GM12878 (cell line): ENCODE measurements at regions not wholly inside any gene's neighbourhood (a gene's known extent, or its start where the extent isn't known, plus 50 kb on each side); places are given as distances from the start of the nearest gene placed in this dataset.

Experiments used
- ATAC-seq: fragments of 200-7000 bp; cut with Tn5 transposase; 3 replicates; pipeline ENCODE4 v1.9.1; 2020; ENCODE audit warnings: mild to moderate bottlenecking, moderate library complexity
- BruUV-seq: library from RNA; stranded (reverse); fragments of 400-500 nt; replicated peaks from 2 replicates; lab custom pipeline; 2021; lab: Mats Ljungman, UMichigan
- CTCF ChIA-PET: fragments of 300-600 bp; sonication (Branson Sonifier 250); formaldehyde crosslinking; extraction: SDS; loops from one replicate; lab custom pipeline; 2021; ENCODE audit warnings: inconsistent platforms; lab: Yijun Ruan, JAX
- POLR2A ChIA-PET: fragments of 350-600 bp; formaldehyde crosslinking; extraction: SDS; loops from one replicate; lab custom pipeline; 2021; ENCODE audit warnings: inconsistent platforms; lab: Charles Lee
- RAD21 ChIA-PET: fragments of 300-600 bp; sonication (Branson Sonifier 250); formaldehyde crosslinking; loops from one replicate; lab custom pipeline; 2023; ENCODE audit warnings: antibody characterized with exemption; ENCODE audit not compliant: unreplicated experiment; lab: Charles Lee
- SMC1A ChIA-PET: fragments of 300-600 bp; sonication (Branson Sonifier 250); formaldehyde crosslinking; loops from one replicate; lab custom pipeline; 2023; ENCODE audit not compliant: unreplicated experiment, uncharacterized antibody; lab: Charles Lee
- DNase-seq: peaks from one replicate; pipeline ENCODE4 v3.0.0-alpha.2; 2011; ENCODE audit warnings: low read depth, low spot score
- FAIRE-seq: peaks from 3 replicates; lab custom pipeline; 2011; peaks lifted over from hg19 to GRCh38; lab: Jason Lieb, UNC
- H2AFZ ChIP-seq: 2 replicates; pipeline ENCODE4 v1.6.0; 2011; ENCODE audit warnings: low read depth, low read length, control low read depth; ENCODE audit not compliant: control insufficient read depth
- H3K27ac ChIP-seq: 2 replicates; pipeline ENCODE4 v1.5.1; 2011; ENCODE audit warnings: control low read depth; ENCODE audit not compliant: control insufficient read depth, insufficient read depth
- H3K27me3 ChIP-seq, 2 experiments: replicated peaks in 1 of 2; 2 replicates each; pipeline versions ENCODE4 v1.6.0 to v1.6.1; 2011; ENCODE audit warnings: low read length in 1 of 2; ENCODE audit not compliant: control insufficient read depth in 2 of 2, insufficient read depth in 2 of 2
- H3K36me3 ChIP-seq, 2 experiments: 2 replicates each; pipeline ENCODE4 v1.5.1; 2011; ENCODE audit warnings: low read length in 1 of 2; ENCODE audit not compliant: control insufficient read depth in 2 of 2, insufficient read depth in 2 of 2
- H3K4me1 ChIP-seq: 2 replicates; pipeline ENCODE4 v1.6.1; 2011; ENCODE audit warnings: mild to moderate bottlenecking, low read length, moderate library complexity, mixed read lengths; ENCODE audit not compliant: control insufficient read depth, insufficient read depth
- H3K4me2 ChIP-seq: 2 replicates; pipeline ENCODE4 v1.6.0; 2011; ENCODE audit warnings: control low read depth; ENCODE audit not compliant: control insufficient read depth, insufficient read depth
- H3K4me3 ChIP-seq: fragments of 200-600 bp; sonication (generic); 2 replicates; pipeline ENCODE4 v1.5.1; 2016
- H3K79me2 ChIP-seq: 2 replicates; pipeline ENCODE4 v1.6.0; 2011; ENCODE audit warnings: low read length; ENCODE audit not compliant: control insufficient read depth, insufficient read depth
- H3K9ac ChIP-seq: 2 replicates; pipeline ENCODE4 v1.8.0; 2011; ENCODE audit warnings: low read length, control low read depth, mixed read lengths; ENCODE audit not compliant: control insufficient read depth, insufficient read depth
- H3K9me3 ChIP-seq: replicated peaks from 3 replicates; pipeline ENCODE4 v1.5.1; 2011; ENCODE audit warnings: mild to moderate bottlenecking, low read length; ENCODE audit not compliant: control insufficient read depth, insufficient read depth
- H4K20me1 ChIP-seq: 2 replicates; pipeline ENCODE4 v1.6.0; 2011; ENCODE audit not compliant: control insufficient read depth, insufficient read depth
- CEBPB ChIP-seq, 2 experiments: fragments of 150-350 bp in 1 of 2; IDR thresholded peaks; 2 replicates each; pipeline ENCODE4 v1.6.1; 2012 to 2014; ENCODE audit warnings: low read depth in 2 of 2, low read length in 2 of 2, borderline replicate concordance in 1 of 2, inconsistent platforms in 1 of 2
- EGR1 ChIP-seq, 2 experiments: IDR thresholded peaks; 1 replicate in 1 of 2; 2 replicates in 1 of 2; pipeline ENCODE4 v1.6.1; 2011 to 2012; ENCODE audit warnings: low read depth in 2 of 2, low read length in 2 of 2, borderline replicate concordance in 1 of 2, mild to moderate bottlenecking in 1 of 2, moderate library complexity in 1 of 2
- EZH2 ChIP-seq: IDR thresholded peaks from 2 replicates; pipeline ENCODE4 v1.6.1; 2012; ENCODE audit warnings: low read depth, mild to moderate bottlenecking, control low read depth, inconsistent platforms, low read length, borderline replicate concordance; ENCODE audit not compliant: control insufficient read depth
- HDAC6 ChIP-seq: fragments of 200-600 bp; sonication (generic); IDR thresholded peaks from one replicate; pipeline ENCODE4 v1.8.0; 2017; ENCODE audit warnings: antibody characterized with exemption; ENCODE audit not compliant: unreplicated experiment
- IRF3 ChIP-seq: fragments of 450-650 bp; IDR thresholded peaks from 2 replicates; pipeline ENCODE4 v1.6.1; 2014; ENCODE audit warnings: mild to moderate bottlenecking
- MXI1 ChIP-seq: fragments of 150-350 bp; IDR thresholded peaks from 2 replicates; pipeline ENCODE4 v1.6.1; 2011; ENCODE audit warnings: low read depth, mild to moderate bottlenecking, inconsistent platforms, low read length, improper control_type of control experiment
- PAX8 ChIP-seq: fragments of 450-650 bp; IDR thresholded peaks from 2 replicates; pipeline ENCODE4 v1.6.1; 2017; ENCODE audit warnings: mild to moderate bottlenecking, moderate library complexity
- SMAD1 ChIP-seq: fragments of 450-650 bp; IDR thresholded peaks from 2 replicates; pipeline ENCODE4 v1.6.1; 2018; ENCODE audit warnings: mild to moderate bottlenecking, low read depth; ENCODE audit not compliant: partially characterized antibody
- STAT1 ChIP-seq: fragments of 450-650 bp; conservative IDR thresholded peaks from 2 replicates; pipeline ENCODE4 v1.6.1; 2014; ENCODE audit warnings: antibody characterized with exemption, mild to moderate bottlenecking
- TCF12 ChIP-seq: IDR thresholded peaks from 2 replicates; pipeline ENCODE4 v1.6.1; 2011; ENCODE audit warnings: low read depth, mild to moderate bottlenecking, low read length
- WGBS: methylation state at CpG from one replicate; pipeline ENCODE4 v1.1.6; 2016; ENCODE audit warnings: low lambda C conversion rate; ENCODE audit not compliant: insufficient replicate concordance, insufficient coverage; ENCODE audit errors: missing lambda C conversion rate; 5-methylcytosine and 5-hydroxymethylcytosine counted together
- in situ Hi-C: fragments of 300-500 bp; cut with MboI; formaldehyde crosslinking; loops from 9 replicates; pipeline ENCODE4 v1.14.3; 2018; ENCODE audit warnings: mixed read lengths
- intact Hi-C: fragments of 100-400 bp; cut with micrococcal nuclease; formaldehyde crosslinking; loops from one replicate; pipeline ENCODE4 v1.14.2; 2022; ENCODE audit not compliant: unreplicated experiment
- TF ChIP-seq, protein P1 (sequence below): fragments of 450-650 bp; IDR thresholded peaks from 2 replicates; pipeline ENCODE4 v1.6.1; 2018; ENCODE audit warnings: borderline replicate concordance, mild to moderate bottlenecking; ENCODE audit not compliant: partially characterized antibody

GRCh38 chr1:87204921-87205320 lies 123.8 kb upstream of the LMO4 start:
- no peak overlapping the region for H3K4me2 ChIP-seq
- H3K36me3 ChIP-seq: no peaks in the 10 kb centered on the region
- no peak overlapping the region for H3K4me3 ChIP-seq
- ATAC-seq (no peak), FAIRE-seq (no peak), DNase-seq (no peak)
- H3K79me2 ChIP-seq: no peaks in the 10 kb centered on the region
- WGBS: 27% methylated on average over 8 of the region's 8 CpGs
- in situ Hi-C loops (no loop called here), intact Hi-C loops (no loop called here)
- no peaks in the 10 kb centered on the region for H4K20me1 ChIP-seq
- ChIA-PET SMC1A (interaction anchor here (0.8 to 1.8 kb wide), 4 partner anchors 12 to 52 kb away, joined by 3 to 5 read pairs (median 4); no protein-coding TSS in a partner anchor), POLR2A (no interaction called here), CTCF (no interaction called here), RAD21 (interaction anchor here (0.7 to 2.3 kb wide), 4 partner anchors 51 to 125 kb away, joined by 3 to 7 read pairs (median 3); no protein-coding TSS in a partner anchor)
- no peak overlapping the region for H2AFZ ChIP-seq
- H3K27me3 ChIP-seq: no peaks in the 10 kb centered on the region; a peak in 2 of 4 replicates
- H3K9ac ChIP-seq: no peak overlapping the region
- no TSS peak for BruUV-seq
- H3K4me1 ChIP-seq: peaks cover 17% of the 10 kb centered on the region
- H3K9me3 ChIP-seq: peaks cover 2% of the 10 kb centered on the region; the same call in 1 of the 3 replicates
- H3K27ac ChIP-seq: no peak overlapping the region
- TF ChIP-seq PAX8: no peak
- no peak for TF ChIP-seq EZH2
- no peak for TF ChIP-seq HDAC6
- TF ChIP-seq STAT1: no peak

GRCh38 chr1:87206044-87206831 lies 122.4 kb upstream of the LMO4 start:
- ChIA-PET RAD21 (interaction anchor here (0.5 kb wide), 1 partner anchor 124 kb away, joined by 4 read pairs; no protein-coding TSS in a partner anchor), POLR2A (no interaction called here), SMC1A (interaction anchor here (1.1 kb wide), 1 partner anchor 66 kb away, joined by 3 read pairs; no protein-coding TSS in a partner anchor), CTCF (no interaction called here)
- H3K4me2 ChIP-seq: no peak overlapping the region
- intact Hi-C loops: no loop called here
- no peaks in the 10 kb centered on the region for H3K27me3 ChIP-seq
- WGBS: 15% methylated on average over 9 of the region's 9 CpGs
- no peaks in the 10 kb centered on the region for H3K36me3 ChIP-seq
- no peak overlapping the region for H2AFZ ChIP-seq
- ATAC-seq (no peak), DNase-seq (no peak), FAIRE-seq (no peak)
- in situ Hi-C loops: no loop called here
- H3K9ac ChIP-seq: no peak overlapping the region
- H3K4me1 ChIP-seq: peaks cover 17% of the 10 kb centered on the region
- no peaks in the 10 kb centered on the region for H4K20me1 ChIP-seq
- no peak overlapping the region for H3K27ac ChIP-seq
- no peak overlapping the region for H3K4me3 ChIP-seq
- no TSS peak for BruUV-seq
- H3K9me3 ChIP-seq: peaks cover 2% of the 10 kb centered on the region; the same call in 1 of the 3 replicates
- no peaks in the 10 kb centered on the region for H3K79me2 ChIP-seq
- no peak for TF ChIP-seq CEBPB (IDR thresholded peaks at IDR 0.05; ENCODE audit: borderline replicate concordance in 1 of 2, low read depth in 2 of 2, low read length in 2 of 2)
- no peak for TF ChIP-seq EGR1 (IDR thresholded peaks at IDR 0.05; ENCODE audit: borderline replicate concordance in 1 of 2, low read depth in 2 of 2, low read length in 2 of 2)
- no peak for TF ChIP-seq TCF12
- TF ChIP-seq, protein P1, sequence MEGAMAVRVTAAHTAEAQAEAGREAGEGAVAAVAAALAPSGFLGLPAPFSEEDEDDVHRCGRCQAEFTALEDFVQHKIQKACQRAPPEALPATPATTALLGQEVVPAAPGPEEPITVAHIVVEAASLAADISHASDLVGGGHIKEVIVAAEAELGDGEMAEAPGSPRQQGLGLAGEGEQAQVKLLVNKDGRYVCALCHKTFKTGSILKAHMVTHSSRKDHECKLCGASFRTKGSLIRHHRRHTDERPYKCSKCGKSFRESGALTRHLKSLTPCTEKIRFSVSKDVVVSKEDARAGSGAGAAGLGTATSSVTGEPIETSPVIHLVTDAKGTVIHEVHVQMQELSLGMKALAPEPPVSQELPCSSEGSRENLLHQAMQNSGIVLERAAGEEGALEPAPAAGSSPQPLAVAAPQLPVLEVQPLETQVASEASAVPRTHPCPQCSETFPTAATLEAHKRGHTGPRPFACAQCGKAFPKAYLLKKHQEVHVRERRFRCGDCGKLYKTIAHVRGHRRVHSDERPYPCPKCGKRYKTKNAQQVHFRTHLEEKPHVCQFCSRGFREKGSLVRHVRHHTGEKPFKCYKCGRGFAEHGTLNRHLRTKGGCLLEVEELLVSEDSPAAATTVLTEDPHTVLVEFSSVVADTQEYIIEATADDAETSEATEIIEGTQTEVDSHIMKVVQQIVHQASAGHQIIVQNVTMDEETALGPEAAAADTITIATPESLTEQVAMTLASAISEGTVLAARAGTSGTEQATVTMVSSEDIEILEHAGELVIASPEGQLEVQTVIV: no peak
- no peak for TF ChIP-seq IRF3
- TF ChIP-seq SMAD1: no peak
- no peak for TF ChIP-seq MXI1
